Panc1 (cell line): ENCODE measurements at regions not wholly inside any gene's neighbourhood (a gene's known extent, or its start where the extent isn't known, plus 50 kb on each side); places are given as distances from the start of the nearest gene placed in this dataset.
"Not testable (repeated sequence)": the region's sequence is repeated elsewhere in the genome, so short reads cannot be mapped to it uniquely, and the experiment has no call there.

ENCODE experiments used
- POLR2AphosphoS5 ChIP-seq: IDR thresholded peaks from 2 replicates; pipeline ENCODE4 v1.6.1; 2012; ENCODE audit warnings: mild to moderate bottlenecking, low read depth, low read length, moderate library complexity
- SIN3A ChIP-seq: IDR thresholded peaks from 2 replicates; pipeline ENCODE4 v1.6.1; 2012; ENCODE audit warnings: low read depth, mild to moderate bottlenecking, low read length, moderate library complexity, borderline replicate concordance; ENCODE audit not compliant: insufficient read depth
- TCF7L2 ChIP-seq: IDR thresholded peaks from 2 replicates; pipeline ENCODE4 v1.6.1; 2011; ENCODE audit warnings: mild to moderate bottlenecking, low read depth, low read length, inconsistent platforms
- TF ChIP-seq, protein P1 (sequence below): fragments of 450-650 bp; IDR thresholded peaks from 2 replicates; pipeline ENCODE4 v1.5.1; 2017; ENCODE audit warnings: mild to moderate bottlenecking
- TF ChIP-seq, protein P2 (sequence below), 2 experiments: IDR thresholded peaks; 2 replicates each; pipeline ENCODE4 v1.6.1; 2011 to 2012; ENCODE audit warnings: low read depth in 2 of 2, control low read depth in 1 of 2, low read length in 1 of 2, mild to moderate bottlenecking in 1 of 2, moderate library complexity in 1 of 2; ENCODE audit not compliant: insufficient read depth in 1 of 2

DNA sequence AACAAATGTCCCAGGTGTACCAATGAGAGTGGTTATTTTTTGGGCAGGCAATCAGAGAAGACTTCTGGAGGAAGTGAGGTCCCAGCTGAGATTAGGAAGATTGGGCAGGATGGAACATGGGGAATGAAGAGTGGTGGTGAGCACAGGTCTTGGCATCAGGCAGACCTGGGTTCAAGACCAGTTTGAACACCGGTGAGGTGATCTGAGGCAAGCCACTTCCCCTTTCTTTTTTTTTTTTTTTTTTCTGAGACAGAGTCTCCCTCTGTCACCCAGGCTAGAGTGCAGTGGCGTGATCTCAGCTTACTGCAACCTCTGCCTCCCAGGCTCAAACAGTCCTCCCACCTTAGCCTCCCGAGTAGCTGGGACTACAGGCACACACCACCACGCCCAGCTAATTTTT lies 134.4 kb downstream of the PHETA1 start:
- TF ChIP-seq, protein P1, sequence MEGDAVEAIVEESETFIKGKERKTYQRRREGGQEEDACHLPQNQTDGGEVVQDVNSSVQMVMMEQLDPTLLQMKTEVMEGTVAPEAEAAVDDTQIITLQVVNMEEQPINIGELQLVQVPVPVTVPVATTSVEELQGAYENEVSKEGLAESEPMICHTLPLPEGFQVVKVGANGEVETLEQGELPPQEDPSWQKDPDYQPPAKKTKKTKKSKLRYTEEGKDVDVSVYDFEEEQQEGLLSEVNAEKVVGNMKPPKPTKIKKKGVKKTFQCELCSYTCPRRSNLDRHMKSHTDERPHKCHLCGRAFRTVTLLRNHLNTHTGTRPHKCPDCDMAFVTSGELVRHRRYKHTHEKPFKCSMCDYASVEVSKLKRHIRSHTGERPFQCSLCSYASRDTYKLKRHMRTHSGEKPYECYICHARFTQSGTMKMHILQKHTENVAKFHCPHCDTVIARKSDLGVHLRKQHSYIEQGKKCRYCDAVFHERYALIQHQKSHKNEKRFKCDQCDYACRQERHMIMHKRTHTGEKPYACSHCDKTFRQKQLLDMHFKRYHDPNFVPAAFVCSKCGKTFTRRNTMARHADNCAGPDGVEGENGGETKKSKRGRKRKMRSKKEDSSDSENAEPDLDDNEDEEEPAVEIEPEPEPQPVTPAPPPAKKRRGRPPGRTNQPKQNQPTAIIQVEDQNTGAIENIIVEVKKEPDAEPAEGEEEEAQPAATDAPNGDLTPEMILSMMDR: not testable (repeated sequence)
- TF ChIP-seq TCF7L2, POLR2AphosphoS5, SIN3A: not testable (repeated sequence)
- TF ChIP-seq, protein P2, sequence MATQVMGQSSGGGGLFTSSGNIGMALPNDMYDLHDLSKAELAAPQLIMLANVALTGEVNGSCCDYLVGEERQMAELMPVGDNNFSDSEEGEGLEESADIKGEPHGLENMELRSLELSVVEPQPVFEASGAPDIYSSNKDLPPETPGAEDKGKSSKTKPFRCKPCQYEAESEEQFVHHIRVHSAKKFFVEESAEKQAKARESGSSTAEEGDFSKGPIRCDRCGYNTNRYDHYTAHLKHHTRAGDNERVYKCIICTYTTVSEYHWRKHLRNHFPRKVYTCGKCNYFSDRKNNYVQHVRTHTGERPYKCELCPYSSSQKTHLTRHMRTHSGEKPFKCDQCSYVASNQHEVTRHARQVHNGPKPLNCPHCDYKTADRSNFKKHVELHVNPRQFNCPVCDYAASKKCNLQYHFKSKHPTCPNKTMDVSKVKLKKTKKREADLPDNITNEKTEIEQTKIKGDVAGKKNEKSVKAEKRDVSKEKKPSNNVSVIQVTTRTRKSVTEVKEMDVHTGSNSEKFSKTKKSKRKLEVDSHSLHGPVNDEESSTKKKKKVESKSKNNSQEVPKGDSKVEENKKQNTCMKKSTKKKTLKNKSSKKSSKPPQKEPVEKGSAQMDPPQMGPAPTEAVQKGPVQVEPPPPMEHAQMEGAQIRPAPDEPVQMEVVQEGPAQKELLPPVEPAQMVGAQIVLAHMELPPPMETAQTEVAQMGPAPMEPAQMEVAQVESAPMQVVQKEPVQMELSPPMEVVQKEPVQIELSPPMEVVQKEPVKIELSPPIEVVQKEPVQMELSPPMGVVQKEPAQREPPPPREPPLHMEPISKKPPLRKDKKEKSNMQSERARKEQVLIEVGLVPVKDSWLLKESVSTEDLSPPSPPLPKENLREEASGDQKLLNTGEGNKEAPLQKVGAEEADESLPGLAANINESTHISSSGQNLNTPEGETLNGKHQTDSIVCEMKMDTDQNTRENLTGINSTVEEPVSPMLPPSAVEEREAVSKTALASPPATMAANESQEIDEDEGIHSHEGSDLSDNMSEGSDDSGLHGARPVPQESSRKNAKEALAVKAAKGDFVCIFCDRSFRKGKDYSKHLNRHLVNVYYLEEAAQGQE (IDR thresholded peaks at IDR 0.05; ENCODE audit: insufficient read depth in 1 of 2, low read depth in 2 of 2, low read length in 1 of 2): not testable (repeated sequence)
